ENCODE measurements at regions not wholly inside any gene's neighbourhood (a gene's known extent, or its start where the extent isn't known, plus 50 kb on each side); places are given as distances from the start of the nearest gene placed in this dataset.

DNA sequence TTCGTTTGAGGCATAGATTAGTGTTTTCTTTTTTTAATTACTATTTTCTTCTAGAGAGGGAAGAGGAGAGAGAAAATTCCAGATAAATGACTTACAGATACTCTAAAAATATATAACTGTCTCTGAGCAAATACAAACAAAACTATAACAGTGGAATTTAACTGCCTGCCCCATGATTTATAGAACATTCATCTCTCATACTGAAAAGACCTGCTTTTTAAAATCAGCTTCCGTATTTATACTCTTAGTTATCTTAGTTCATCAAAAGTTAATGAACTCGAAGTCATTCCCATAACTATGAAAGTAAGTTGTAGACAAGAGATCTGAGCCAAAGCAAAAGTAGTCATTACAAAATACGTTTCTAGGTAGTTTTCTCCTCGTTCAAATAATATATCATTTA, 123.8 kb upstream of the DMRT1 start:
- TF ChIP-seq POLR2A (IDR thresholded peaks at IDR 0.05; ENCODE audit: control extremely low read depth in 1 of 2, low read depth in 2 of 2, low read length in 2 of 2) (no peak), ATF2 (IDR thresholded peaks at IDR 0.05; ENCODE audit: low read length) (no peak), SIN3A (conservative IDR thresholded peaks at IDR 0.05 in 1 of 2, IDR thresholded peaks at IDR 0.05 in 1 of 2; ENCODE audit: low read depth in 1 of 2, low read length in 2 of 2) (no peak), YY1 (IDR thresholded peaks at IDR 0.05; ENCODE audit: low read depth, low read length) (no peak), GTF2F1 (IDR thresholded peaks at IDR 0.05; ENCODE audit: borderline replicate concordance, low read depth, low read length) (no peak), TAF1 (IDR thresholded peaks at IDR 0.05; ENCODE audit: low read depth, low read length) (no peak), CHD2 (IDR thresholded peaks at IDR 0.05; ENCODE audit: low read length) (no peak), KDM5A (IDR thresholded peaks at IDR 0.05; ENCODE audit: low read length) (no peak), USF2 (IDR thresholded peaks at IDR 0.05; ENCODE audit: low read length) (no peak), POLR2AphosphoS5 (IDR thresholded peaks at IDR 0.05; ENCODE audit: low read depth, low read length) (no peak), CEBPB (IDR thresholded peaks at IDR 0.05; ENCODE audit: low read depth, low read length) (no peak), SP1 (IDR thresholded peaks at IDR 0.05; ENCODE audit: low read depth, low read length) (no peak)
- TF ChIP-seq, protein P1, sequence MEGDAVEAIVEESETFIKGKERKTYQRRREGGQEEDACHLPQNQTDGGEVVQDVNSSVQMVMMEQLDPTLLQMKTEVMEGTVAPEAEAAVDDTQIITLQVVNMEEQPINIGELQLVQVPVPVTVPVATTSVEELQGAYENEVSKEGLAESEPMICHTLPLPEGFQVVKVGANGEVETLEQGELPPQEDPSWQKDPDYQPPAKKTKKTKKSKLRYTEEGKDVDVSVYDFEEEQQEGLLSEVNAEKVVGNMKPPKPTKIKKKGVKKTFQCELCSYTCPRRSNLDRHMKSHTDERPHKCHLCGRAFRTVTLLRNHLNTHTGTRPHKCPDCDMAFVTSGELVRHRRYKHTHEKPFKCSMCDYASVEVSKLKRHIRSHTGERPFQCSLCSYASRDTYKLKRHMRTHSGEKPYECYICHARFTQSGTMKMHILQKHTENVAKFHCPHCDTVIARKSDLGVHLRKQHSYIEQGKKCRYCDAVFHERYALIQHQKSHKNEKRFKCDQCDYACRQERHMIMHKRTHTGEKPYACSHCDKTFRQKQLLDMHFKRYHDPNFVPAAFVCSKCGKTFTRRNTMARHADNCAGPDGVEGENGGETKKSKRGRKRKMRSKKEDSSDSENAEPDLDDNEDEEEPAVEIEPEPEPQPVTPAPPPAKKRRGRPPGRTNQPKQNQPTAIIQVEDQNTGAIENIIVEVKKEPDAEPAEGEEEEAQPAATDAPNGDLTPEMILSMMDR (IDR thresholded peaks at IDR 0.05; ENCODE audit: control extremely low read depth in 1 of 3, insufficient read depth in 1 of 3, low read depth in 1 of 3, low read length in 3 of 3), result no peak

Measured in H1 (cell line).